Transverse colon (tissue), 4 donors: ENCODE measurements at regions not wholly inside any gene's neighbourhood (a gene's known extent, or its start where the extent isn't known, plus 50 kb on each side); places are given as distances from the start of the nearest gene placed in this dataset.

ENCODE experiments used
- CTCF ChIP-seq, 5 experiments: fragments of 200-600 bp in 3 of 5; fragments of 450-650 bp in 2 of 5; sonication (generic) in 3 of 5; IDR thresholded peaks; 1 replicate in 2 of 5; 2 replicates in 3 of 5; pipeline ENCODE4 v1.5.1; 2016 to 2017; ENCODE audit warnings: antibody characterized with exemption in 5 of 5, inconsistent platforms in 3 of 5, mild to moderate bottlenecking in 2 of 5, moderate library complexity in 1 of 5
- EP300 ChIP-seq: sonication (generic); formaldehyde crosslinking; IDR thresholded peaks from one replicate; pipeline ENCODE4 v1.6.1; 2017; ENCODE audit warnings: antibody characterized with exemption, low read depth
- POLR2A ChIP-seq: fragments of 450-650 bp; IDR thresholded peaks from one replicate; pipeline ENCODE4 v1.6.1; 2016; ENCODE audit warnings: antibody characterized with exemption, mild to moderate bottlenecking, moderate library complexity
- POLR2AphosphoS5 ChIP-seq, 3 donors: sonication (generic); formaldehyde crosslinking; IDR thresholded peaks; one replicate each; pipeline ENCODE4 v1.6.1; 2016; ENCODE audit warnings: antibody characterized with exemption in 3 of 3

GRCh38 chr6:119760046-119760445, 410.5 kb upstream of the MAN1A1 start:
- TF ChIP-seq CTCF (IDR thresholded peaks at IDR 0.05) (no peak), EP300 (no peak), POLR2AphosphoS5 (IDR thresholded peaks at IDR 0.05) (no peak), POLR2A (no peak)
